CD14-positive monocyte (primary cell): ENCODE measurements at regions not wholly inside any gene's neighbourhood (a gene's known extent, or its start where the extent isn't known, plus 50 kb on each side); places are given as distances from the start of the nearest gene placed in this dataset.

Experiments
- DNase-seq, 3 donors: peaks; one replicate each; pipeline ENCODE4 v3.0.0-alpha.2; 2011 to 2022
- H2AFZ ChIP-seq: 2 replicates; pipeline ENCODE4 v1.6.0; 2012; ENCODE audit warnings: mild to moderate bottlenecking, low read depth, low read length, inconsistent platforms; ENCODE audit not compliant: insufficient read depth, poor library complexity, severe bottlenecking
- H3K27ac ChIP-seq, 2 donors: 1 replicate in 1 of 2; 2 replicates in 1 of 2; pipeline ENCODE4 v1.5.1; 2012 to 2013; ENCODE audit warnings: low read length in 2 of 2, control low read depth in 1 of 2, inconsistent platforms in 1 of 2, low read depth in 1 of 2, mild to moderate bottlenecking in 1 of 2
- H3K27me3 ChIP-seq, 2 donors: one replicate each; pipeline versions ENCODE4 v1.6.0 to v1.6.1; 2011 to 2013; ENCODE audit warnings: low read length in 2 of 2; ENCODE audit not compliant: control insufficient read depth in 2 of 2, insufficient read depth in 2 of 2
- H3K36me3 ChIP-seq, 2 donors: replicated peaks in 1 of 2; 1 replicate in 1 of 2; 2 replicates in 1 of 2; pipeline versions ENCODE4 v1.5.1 to v1.6.1; 2012 to 2013; ENCODE audit warnings: low read length in 2 of 2, control low read depth in 1 of 2, inconsistent platforms in 1 of 2, mild to moderate bottlenecking in 1 of 2; ENCODE audit not compliant: insufficient read depth in 2 of 2, control insufficient read depth in 1 of 2
- H3K4me1 ChIP-seq, 2 donors: 1 replicate in 1 of 2; 2 replicates in 1 of 2; pipeline versions ENCODE4 v1.5.1 to v1.6.1; 2012 to 2013; ENCODE audit warnings: low read length in 2 of 2, control low read depth in 1 of 2, inconsistent platforms in 1 of 2, mild to moderate bottlenecking in 1 of 2, moderate library complexity in 1 of 2; ENCODE audit not compliant: insufficient read depth in 2 of 2, control insufficient read depth in 1 of 2
- H3K4me2 ChIP-seq: replicated peaks from 2 replicates; pipeline ENCODE3; 2012; ENCODE audit warnings: low read length, moderate library complexity, mild to moderate bottlenecking; ENCODE audit not compliant: poor library complexity, severe bottlenecking; ENCODE audit errors: extremely low read depth
- H3K4me3 ChIP-seq, 3 experiments: fragments of 200-600 bp in 1 of 3; sonication (generic) in 1 of 3; replicated peaks in 1 of 3; 1 replicate in 2 of 3; 2 replicates in 1 of 3; pipeline ENCODE4 v1.5.1; 2011 to 2013; ENCODE audit warnings: low read length in 3 of 3, mild to moderate bottlenecking in 3 of 3, control low read depth in 2 of 3, low read depth in 2 of 3, inconsistent platforms in 1 of 3, moderate library complexity in 1 of 3
- H3K79me2 ChIP-seq: 2 replicates; pipeline ENCODE4 v1.6.0; 2012; ENCODE audit warnings: mild to moderate bottlenecking, control low read depth, inconsistent platforms, low read length, moderate library complexity; ENCODE audit not compliant: insufficient read depth
- H3K9ac ChIP-seq: 2 replicates; pipeline ENCODE4 v1.6.0; 2017; ENCODE audit warnings: low read length, mild to moderate bottlenecking; ENCODE audit not compliant: insufficient read depth, poor library complexity, severe bottlenecking
- H3K9me3 ChIP-seq, 2 donors: replicated peaks in 1 of 2; 1 replicate in 1 of 2; 2 replicates in 1 of 2; pipeline versions ENCODE4 v1.5.1 to v1.6.1; 2012 to 2013; ENCODE audit warnings: low read length in 2 of 2, control low read depth in 1 of 2; ENCODE audit not compliant: control insufficient read depth in 1 of 2, insufficient read depth in 1 of 2
- H4K20me1 ChIP-seq: 2 replicates; pipeline ENCODE4 v1.6.0; 2012; ENCODE audit warnings: mild to moderate bottlenecking, low read length, control low read depth, moderate library complexity; ENCODE audit not compliant: insufficient read depth
- H3K27ac Mint-ChIP-seq, 7 donors: one replicate each; pipeline ENCODE4 v1.8.0; 2020; ENCODE audit warnings: mild to moderate bottlenecking in 7 of 7, mixed read lengths in 7 of 7, moderate library complexity in 6 of 7, inconsistent platforms in 2 of 7
- H3K27me3 Mint-ChIP-seq, 3 donors: one replicate each; pipeline ENCODE4 v1.8.0; 2021 to 2022; ENCODE audit warnings: low read depth in 3 of 3, mild to moderate bottlenecking in 3 of 3, mixed read lengths in 3 of 3, moderate library complexity in 3 of 3, inconsistent platforms in 1 of 3
- H3K36me3 Mint-ChIP-seq, 2 donors: one replicate each; pipeline ENCODE4 v1.8.0; 2020; ENCODE audit warnings: mixed read lengths in 2 of 2, inconsistent platforms in 1 of 2, mild to moderate bottlenecking in 1 of 2
- H3K4me1 Mint-ChIP-seq: one replicate; pipeline ENCODE4 v1.8.0; 2020; ENCODE audit warnings: mild to moderate bottlenecking, mixed read lengths
- H3K4me3 Mint-ChIP-seq, 2 donors: one replicate each; pipeline ENCODE4 v1.8.0; 2020; ENCODE audit warnings: mild to moderate bottlenecking in 2 of 2, mixed read lengths in 2 of 2, moderate library complexity in 1 of 2
- H3K9me3 Mint-ChIP-seq, 7 donors: one replicate each; pipeline ENCODE4 v1.8.0; 2020 to 2022; ENCODE audit warnings: mixed read lengths in 7 of 7, mild to moderate bottlenecking in 6 of 7, moderate library complexity in 6 of 7, inconsistent platforms in 2 of 7
- WGBS: methylation state at CpG from one replicate; pipeline ENCODE4 v1.1.5; 2013; ENCODE audit warnings: missing lambda C conversion rate; ENCODE audit not compliant: insufficient coverage; 5-methylcytosine and 5-hydroxymethylcytosine counted together
- intact Hi-C, 2 donors: fragments of 100-400 bp; cut with micrococcal nuclease; formaldehyde crosslinking; loops; one replicate each; pipeline versions ENCODE4 v1.15.0 to v1.15.1; 2023
- TF ChIP-seq, protein P1 (sequence below): fragments of 200-600 bp; IDR thresholded peaks from one replicate; pipeline ENCODE4 v1.8.0; 2022; ENCODE audit warnings: antibody characterized with exemption, mild to moderate bottlenecking

DNA sequence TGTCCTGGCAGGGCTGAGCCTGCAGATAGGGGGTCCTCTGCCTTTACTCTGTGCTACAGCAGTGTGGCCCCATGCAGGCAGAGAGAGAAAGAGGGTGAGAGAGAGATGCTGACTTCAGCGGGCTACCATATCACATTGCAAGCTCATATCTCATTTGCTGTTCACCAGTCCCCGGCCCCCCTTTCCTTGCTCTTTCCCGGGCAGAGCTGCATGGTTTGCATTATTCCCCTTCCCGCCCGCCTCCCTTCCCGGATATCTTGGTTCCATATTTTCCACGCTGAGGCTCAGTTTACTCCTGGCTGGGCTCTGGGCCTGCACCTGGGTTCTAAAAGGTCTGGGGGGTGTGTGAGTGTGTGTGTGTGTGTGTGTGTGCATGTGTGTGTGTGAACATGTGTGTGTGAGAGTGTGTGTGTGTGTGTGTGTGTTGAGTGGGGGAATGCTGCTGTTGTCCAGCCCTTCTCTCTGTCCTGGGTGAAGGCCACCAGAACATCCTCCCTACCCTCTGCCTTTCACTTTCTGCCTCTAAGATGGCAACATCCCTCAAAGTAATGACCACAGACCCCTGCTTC is 63.5 kb downstream of the PJA1 start:
- no CpG with 5 or more reads among the region's 7 CpGs for WGBS
- Mint-ChIP-seq H3K27me3 (peaks cover 0 to 5% (median 0%) of the 10 kb centered on the region in 3 donors), H3K4me1 (no peaks in the 10 kb centered on the region), H3K9me3 (no peaks in the 10 kb centered on the region), H3K27ac (peak overlapping the region in 1 of 7 donors; percentile 70), H3K36me3 (no peaks in the 10 kb centered on the region), H3K4me3 (no peak overlapping the region)
- Histone ChIP-seq H3K9me3 (no peaks in the 10 kb centered on the region), H3K27me3 (no peaks in the 10 kb centered on the region), H4K20me1 (no peaks in the 10 kb centered on the region), H3K36me3 (no peaks in the 10 kb centered on the region), H3K4me2 (no peak overlapping the region), H2AFZ (no peak overlapping the region), H3K79me2 (no peaks in the 10 kb centered on the region), H3K27ac (no peak overlapping the region), H3K9ac (no peak overlapping the region), H3K4me1 (no peaks in the 10 kb centered on the region), H3K4me3 (no peak overlapping the region)
- intact Hi-C loops, result no loop called here
- TF ChIP-seq, protein P1, sequence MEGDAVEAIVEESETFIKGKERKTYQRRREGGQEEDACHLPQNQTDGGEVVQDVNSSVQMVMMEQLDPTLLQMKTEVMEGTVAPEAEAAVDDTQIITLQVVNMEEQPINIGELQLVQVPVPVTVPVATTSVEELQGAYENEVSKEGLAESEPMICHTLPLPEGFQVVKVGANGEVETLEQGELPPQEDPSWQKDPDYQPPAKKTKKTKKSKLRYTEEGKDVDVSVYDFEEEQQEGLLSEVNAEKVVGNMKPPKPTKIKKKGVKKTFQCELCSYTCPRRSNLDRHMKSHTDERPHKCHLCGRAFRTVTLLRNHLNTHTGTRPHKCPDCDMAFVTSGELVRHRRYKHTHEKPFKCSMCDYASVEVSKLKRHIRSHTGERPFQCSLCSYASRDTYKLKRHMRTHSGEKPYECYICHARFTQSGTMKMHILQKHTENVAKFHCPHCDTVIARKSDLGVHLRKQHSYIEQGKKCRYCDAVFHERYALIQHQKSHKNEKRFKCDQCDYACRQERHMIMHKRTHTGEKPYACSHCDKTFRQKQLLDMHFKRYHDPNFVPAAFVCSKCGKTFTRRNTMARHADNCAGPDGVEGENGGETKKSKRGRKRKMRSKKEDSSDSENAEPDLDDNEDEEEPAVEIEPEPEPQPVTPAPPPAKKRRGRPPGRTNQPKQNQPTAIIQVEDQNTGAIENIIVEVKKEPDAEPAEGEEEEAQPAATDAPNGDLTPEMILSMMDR, result no peak
- DNase-seq, result no peak

DNA sequence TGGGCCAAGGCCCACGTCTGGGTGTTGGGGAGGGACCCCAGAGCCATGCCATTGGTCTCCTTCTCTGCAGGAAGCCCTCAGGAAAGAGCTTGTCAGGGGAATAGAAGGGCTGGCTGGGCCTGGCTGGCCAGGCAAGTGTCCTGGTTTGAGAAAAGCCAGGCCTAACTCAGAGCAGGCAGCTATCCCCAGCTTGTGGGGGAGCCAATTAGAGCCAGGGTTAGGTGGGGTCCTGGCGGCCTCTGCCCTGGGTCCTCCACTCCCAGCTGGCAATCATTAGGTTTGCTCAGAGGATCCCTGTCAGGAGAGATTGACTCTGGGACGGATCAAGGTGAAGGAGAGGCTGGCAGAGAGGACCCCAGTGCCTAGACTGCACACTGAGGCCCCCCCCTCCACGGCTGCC is 64.8 kb downstream of the PJA1 start:
- Mint-ChIP-seq H3K4me1 (no peaks in the 10 kb centered on the region), H3K9me3 (no peaks in the 10 kb centered on the region), H3K27ac (no peak overlapping the region), H3K4me3 (no peak overlapping the region), H3K36me3 (no peaks in the 10 kb centered on the region), H3K27me3 (peaks cover 0 to 4% (median 0%) of the 10 kb centered on the region in 3 donors)
- H3K27ac ChIP-seq, result no peak overlapping the region
- TF ChIP-seq, protein P1, result no peak
- H3K4me2 ChIP-seq, result no peak overlapping the region
- DNase-seq, result no peak
- H3K79me2 ChIP-seq, result no peaks in the 10 kb centered on the region
- H3K36me3 ChIP-seq, result no peaks in the 10 kb centered on the region
- no peak overlapping the region for H3K9ac ChIP-seq
- H4K20me1 ChIP-seq, result no peaks in the 10 kb centered on the region
- H2AFZ ChIP-seq, result no peak overlapping the region
- no peaks in the 10 kb centered on the region for H3K9me3 ChIP-seq
- H3K27me3 ChIP-seq, result no peaks in the 10 kb centered on the region
- no peak overlapping the region for H3K4me3 ChIP-seq
- no peaks in the 10 kb centered on the region for H3K4me1 ChIP-seq
- intact Hi-C loops, result no loop called here
- no CpG with 5 or more reads among the region's 4 CpGs for WGBS
